ENCODE measurements at regions not wholly inside any gene's neighbourhood (a gene's known extent, or its start where the extent isn't known, plus 50 kb on each side); places are given as distances from the start of the nearest gene placed in this dataset.

DNA sequence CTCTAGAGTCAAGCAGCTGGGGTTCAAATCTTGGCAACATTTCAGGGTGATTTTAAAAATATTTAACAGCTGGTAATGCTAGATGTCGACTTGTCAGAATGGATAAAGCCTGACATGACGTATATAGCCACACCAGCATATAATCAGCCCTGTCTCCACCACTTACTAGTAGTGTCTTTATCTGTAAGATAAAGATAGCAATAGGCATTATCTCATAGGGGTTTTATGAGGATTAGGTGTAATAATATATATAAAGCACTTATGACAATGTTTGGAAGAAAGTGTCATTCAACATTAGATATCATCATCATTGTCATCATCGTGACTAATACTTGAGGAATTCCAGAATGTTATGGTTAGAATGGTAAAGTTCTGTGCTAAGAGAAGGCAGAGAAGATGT, 369.0 kb upstream of the CWC22 start:
- CTCF ChIA-PET = no interaction called here
- no peak overlapping the region for H3K27ac ChIP-seq (ENCODE audit: low read length)
- intact Hi-C loops (cut with micrococcal nuclease; ENCODE audit: unreplicated experiment) = no loop called here
- POLR2A ChIA-PET = no interaction called here
- no peaks in the 10 kb centered on the region for H3K27me3 ChIP-seq (ENCODE audit: control insufficient read depth, insufficient read depth, low read length)
- no TSS peak for BruUV-seq (replicated peaks)
- no peak overlapping the region for H3K4me3 ChIP-seq (ENCODE audit: low read depth in 2 of 2, low read length in 2 of 2)
- no peaks in the 10 kb centered on the region for H3K36me3 ChIP-seq (ENCODE audit: control insufficient read depth, insufficient read depth, low read length)
- no peaks in the 10 kb centered on the region for H3K9me3 ChIP-seq (ENCODE audit: control insufficient read depth, insufficient read depth, low read depth, low read length)
- H3K4me1 ChIP-seq (ENCODE audit: control insufficient read depth, insufficient read depth, low read length) = no peaks in the 10 kb centered on the region; the same call in 1 of the 2 replicates
- no peak for DNase-seq (ENCODE audit: low read depth, low spot score)
- TF ChIP-seq, protein P1, sequence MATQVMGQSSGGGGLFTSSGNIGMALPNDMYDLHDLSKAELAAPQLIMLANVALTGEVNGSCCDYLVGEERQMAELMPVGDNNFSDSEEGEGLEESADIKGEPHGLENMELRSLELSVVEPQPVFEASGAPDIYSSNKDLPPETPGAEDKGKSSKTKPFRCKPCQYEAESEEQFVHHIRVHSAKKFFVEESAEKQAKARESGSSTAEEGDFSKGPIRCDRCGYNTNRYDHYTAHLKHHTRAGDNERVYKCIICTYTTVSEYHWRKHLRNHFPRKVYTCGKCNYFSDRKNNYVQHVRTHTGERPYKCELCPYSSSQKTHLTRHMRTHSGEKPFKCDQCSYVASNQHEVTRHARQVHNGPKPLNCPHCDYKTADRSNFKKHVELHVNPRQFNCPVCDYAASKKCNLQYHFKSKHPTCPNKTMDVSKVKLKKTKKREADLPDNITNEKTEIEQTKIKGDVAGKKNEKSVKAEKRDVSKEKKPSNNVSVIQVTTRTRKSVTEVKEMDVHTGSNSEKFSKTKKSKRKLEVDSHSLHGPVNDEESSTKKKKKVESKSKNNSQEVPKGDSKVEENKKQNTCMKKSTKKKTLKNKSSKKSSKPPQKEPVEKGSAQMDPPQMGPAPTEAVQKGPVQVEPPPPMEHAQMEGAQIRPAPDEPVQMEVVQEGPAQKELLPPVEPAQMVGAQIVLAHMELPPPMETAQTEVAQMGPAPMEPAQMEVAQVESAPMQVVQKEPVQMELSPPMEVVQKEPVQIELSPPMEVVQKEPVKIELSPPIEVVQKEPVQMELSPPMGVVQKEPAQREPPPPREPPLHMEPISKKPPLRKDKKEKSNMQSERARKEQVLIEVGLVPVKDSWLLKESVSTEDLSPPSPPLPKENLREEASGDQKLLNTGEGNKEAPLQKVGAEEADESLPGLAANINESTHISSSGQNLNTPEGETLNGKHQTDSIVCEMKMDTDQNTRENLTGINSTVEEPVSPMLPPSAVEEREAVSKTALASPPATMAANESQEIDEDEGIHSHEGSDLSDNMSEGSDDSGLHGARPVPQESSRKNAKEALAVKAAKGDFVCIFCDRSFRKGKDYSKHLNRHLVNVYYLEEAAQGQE (IDR thresholded peaks at IDR 0.05; ENCODE audit: insufficient read depth in 1 of 2, low read depth in 2 of 2, low read length in 1 of 2) = no peak
- TF ChIP-seq SIN3A (IDR thresholded peaks at IDR 0.05; ENCODE audit: borderline replicate concordance, insufficient read depth, low read depth, low read length) (no peak), TCF7L2 (IDR thresholded peaks at IDR 0.05; ENCODE audit: low read depth, low read length) (no peak), POLR2AphosphoS5 (IDR thresholded peaks at IDR 0.05; ENCODE audit: low read depth, low read length) (no peak)
- TF ChIP-seq, protein P2, sequence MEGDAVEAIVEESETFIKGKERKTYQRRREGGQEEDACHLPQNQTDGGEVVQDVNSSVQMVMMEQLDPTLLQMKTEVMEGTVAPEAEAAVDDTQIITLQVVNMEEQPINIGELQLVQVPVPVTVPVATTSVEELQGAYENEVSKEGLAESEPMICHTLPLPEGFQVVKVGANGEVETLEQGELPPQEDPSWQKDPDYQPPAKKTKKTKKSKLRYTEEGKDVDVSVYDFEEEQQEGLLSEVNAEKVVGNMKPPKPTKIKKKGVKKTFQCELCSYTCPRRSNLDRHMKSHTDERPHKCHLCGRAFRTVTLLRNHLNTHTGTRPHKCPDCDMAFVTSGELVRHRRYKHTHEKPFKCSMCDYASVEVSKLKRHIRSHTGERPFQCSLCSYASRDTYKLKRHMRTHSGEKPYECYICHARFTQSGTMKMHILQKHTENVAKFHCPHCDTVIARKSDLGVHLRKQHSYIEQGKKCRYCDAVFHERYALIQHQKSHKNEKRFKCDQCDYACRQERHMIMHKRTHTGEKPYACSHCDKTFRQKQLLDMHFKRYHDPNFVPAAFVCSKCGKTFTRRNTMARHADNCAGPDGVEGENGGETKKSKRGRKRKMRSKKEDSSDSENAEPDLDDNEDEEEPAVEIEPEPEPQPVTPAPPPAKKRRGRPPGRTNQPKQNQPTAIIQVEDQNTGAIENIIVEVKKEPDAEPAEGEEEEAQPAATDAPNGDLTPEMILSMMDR (IDR thresholded peaks at IDR 0.05) = no peak
- ATAC-seq = no peak
- in situ Hi-C loops (cut with HindIII; ENCODE audit: low pct_unique_long_range_greater_than_20kb, low sequenced_read_pairs) = no loop called here

DNA sequence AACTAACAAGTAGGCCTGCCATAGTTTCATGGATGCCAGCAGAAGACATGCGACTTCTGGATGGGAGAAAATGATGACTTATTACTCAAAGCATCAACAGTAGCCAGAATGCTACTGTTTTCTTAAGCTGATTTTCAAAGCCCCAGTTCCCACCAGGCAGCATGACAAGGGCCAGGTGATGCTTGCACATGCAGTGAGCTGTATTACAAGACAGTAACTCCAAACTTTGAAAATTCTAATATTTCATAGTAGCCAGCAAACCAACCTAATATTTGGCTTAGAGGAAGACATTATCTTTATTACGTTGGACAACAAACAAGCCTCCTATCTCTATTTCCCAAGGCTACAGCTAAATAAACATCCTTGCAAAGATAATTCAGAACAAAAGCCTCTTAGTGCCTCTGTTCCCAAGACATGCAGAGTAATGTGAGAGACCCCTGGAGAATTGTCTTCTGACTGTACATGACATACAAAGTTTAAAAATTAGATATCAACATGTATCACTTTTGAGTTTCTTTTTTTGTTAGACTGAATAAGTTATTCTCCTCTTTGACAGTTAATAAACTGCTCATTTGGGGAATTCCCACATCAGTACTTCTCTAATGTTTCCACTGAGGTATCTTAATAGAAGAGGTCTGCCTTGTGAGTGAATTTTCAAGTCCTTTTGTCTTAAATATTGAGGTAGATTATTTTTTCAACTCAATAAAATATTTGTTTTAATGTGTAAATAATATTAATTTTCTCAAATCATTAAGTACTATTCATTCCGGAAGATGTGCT, 367.6 kb upstream of the CWC22 start:
- ChIA-PET CTCF (no interaction called here), POLR2A (no interaction called here)
- ATAC-seq (peak; percentile 56), DNase-seq (ENCODE audit: low read depth, low spot score) (no peak)
- H3K36me3 ChIP-seq (ENCODE audit: control insufficient read depth, insufficient read depth, low read length) = no peaks in the 10 kb centered on the region
- intact Hi-C loops (cut with micrococcal nuclease; ENCODE audit: unreplicated experiment) = no loop called here
- H3K27ac ChIP-seq (ENCODE audit: low read length) = no peak overlapping the region
- H3K4me3 ChIP-seq (ENCODE audit: low read depth in 2 of 2, low read length in 2 of 2) = no peak overlapping the region
- no peaks in the 10 kb centered on the region; the same call in 1 of the 2 replicates for H3K4me1 ChIP-seq (ENCODE audit: control insufficient read depth, insufficient read depth, low read length)
- in situ Hi-C loops (cut with HindIII; ENCODE audit: low pct_unique_long_range_greater_than_20kb, low sequenced_read_pairs) = no loop called here
- H3K27me3 ChIP-seq (ENCODE audit: control insufficient read depth, insufficient read depth, low read length) = no peaks in the 10 kb centered on the region
- H3K9me3 ChIP-seq (ENCODE audit: control insufficient read depth, insufficient read depth, low read depth, low read length) = no peaks in the 10 kb centered on the region
- TF ChIP-seq TCF7L2 (IDR thresholded peaks at IDR 0.05; ENCODE audit: low read depth, low read length) (peak; percentile 55), POLR2AphosphoS5 (IDR thresholded peaks at IDR 0.05; ENCODE audit: low read depth, low read length) (no peak)
- no TSS peak for BruUV-seq (replicated peaks)

DNA sequence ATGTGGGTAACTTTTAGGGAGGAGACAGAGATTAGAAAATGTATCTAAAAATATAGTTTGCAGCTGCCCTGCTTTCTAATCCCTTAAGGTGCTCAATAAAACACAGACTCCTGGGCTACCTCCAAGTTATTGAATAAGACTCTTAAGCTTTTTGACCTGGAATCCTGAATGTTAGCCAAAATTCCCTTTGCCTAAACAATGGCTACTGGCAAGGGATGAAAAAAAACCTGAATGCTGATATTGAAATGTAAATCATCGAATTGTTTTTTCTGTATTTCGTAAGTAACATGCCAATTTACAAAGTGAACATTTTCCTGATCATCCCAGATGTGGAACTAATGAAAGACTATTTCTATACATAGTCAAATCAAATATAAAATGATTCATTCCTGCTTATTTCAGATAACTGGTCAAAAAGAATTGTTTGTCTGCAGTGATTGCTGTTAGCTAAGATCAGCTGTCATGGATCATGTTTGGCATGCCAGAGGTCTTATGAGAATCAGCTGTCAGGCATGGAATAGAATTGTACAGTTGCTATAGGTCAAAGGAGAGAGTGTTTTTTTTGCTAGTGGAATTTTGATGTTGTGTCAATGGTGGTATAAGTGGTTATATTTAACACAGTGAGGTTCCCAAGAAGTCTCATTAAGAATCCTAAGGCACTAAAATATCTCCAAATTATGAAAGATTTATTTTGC, 363.6 kb upstream of the CWC22 start:
- Histone ChIP-seq H3K4me3 (ENCODE audit: low read depth in 2 of 2, low read length in 2 of 2) (no peak overlapping the region), H3K27ac (ENCODE audit: low read length) (no peak overlapping the region), H3K4me1 (ENCODE audit: control insufficient read depth, insufficient read depth, low read length) (no peaks in the 10 kb centered on the region; the same call in 1 of the 2 replicates), H3K36me3 (ENCODE audit: control insufficient read depth, insufficient read depth, low read length) (no peaks in the 10 kb centered on the region), H3K9me3 (ENCODE audit: control insufficient read depth, insufficient read depth, low read depth, low read length) (no peaks in the 10 kb centered on the region), H3K27me3 (ENCODE audit: control insufficient read depth, insufficient read depth, low read length) (no peaks in the 10 kb centered on the region)
- TF ChIP-seq, protein P2 (IDR thresholded peaks at IDR 0.05) = no peak
- TF ChIP-seq SIN3A (IDR thresholded peaks at IDR 0.05; ENCODE audit: borderline replicate concordance, insufficient read depth, low read depth, low read length) = no peak
- no peak for TF ChIP-seq TCF7L2 (IDR thresholded peaks at IDR 0.05; ENCODE audit: low read depth, low read length)
- no peak for DNase-seq (ENCODE audit: low read depth, low spot score)
- in situ Hi-C loops (cut with HindIII; ENCODE audit: low pct_unique_long_range_greater_than_20kb, low sequenced_read_pairs) (no loop called here), intact Hi-C loops (cut with micrococcal nuclease; ENCODE audit: unreplicated experiment) (no loop called here)
- ATAC-seq = no peak
- no TSS peak for BruUV-seq (replicated peaks)
- ChIA-PET POLR2A (no interaction called here), CTCF (no interaction called here)
